ENCODE measurements at regions not wholly inside any gene's neighbourhood (a gene's known extent, or its start where the extent isn't known, plus 50 kb on each side); places are given as distances from the start of the nearest gene placed in this dataset.

DNA sequence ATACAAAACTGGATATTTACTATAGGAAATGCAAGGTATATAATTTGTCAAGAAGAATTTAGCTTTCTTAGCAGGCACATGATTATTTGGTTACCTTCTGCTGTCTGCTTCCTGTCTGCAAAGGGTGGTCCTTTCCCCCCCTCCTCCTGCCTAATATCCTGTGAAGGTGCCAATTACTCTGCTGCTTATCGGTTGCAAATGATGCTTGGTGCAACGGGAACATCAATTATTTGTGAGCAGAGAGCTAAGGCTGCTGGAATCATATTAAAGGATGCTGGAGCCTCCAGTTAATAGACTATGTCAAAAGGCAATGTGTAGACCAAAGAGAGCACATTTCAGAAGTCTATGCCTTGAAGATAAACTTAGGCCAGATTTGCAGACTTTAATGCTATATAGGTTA, 443.7 kb upstream of the ONECUT1 start:
- Histone ChIP-seq H3K27ac (ENCODE audit: low read depth in 2 of 2, low read length in 1 of 2) (no peak overlapping the region), H3K4me3 (ENCODE audit: low read depth in 1 of 2, low read length in 2 of 2) (no peak overlapping the region), H3K36me3 (ENCODE audit: control insufficient read depth in 2 of 2, insufficient read depth in 2 of 2, low read length in 1 of 2) (no peaks in the 10 kb centered on the region), H3K4me1 (ENCODE audit: control insufficient read depth in 2 of 2, insufficient read depth in 2 of 2, low read length in 1 of 2) (no peaks in the 10 kb centered on the region), H3K27me3 (ENCODE audit: control insufficient read depth in 1 of 2, insufficient read depth in 2 of 2, low read length in 2 of 2) (no peaks in the 10 kb centered on the region), H3K9me3 (ENCODE audit: control insufficient read depth in 2 of 2, insufficient read depth in 1 of 2, low read depth in 1 of 2, low read length in 1 of 2) (no peaks in the 10 kb centered on the region)
- 33 to 45% methylated on average over 2 of the region's 2 CpGs for WGBS, 2 donors

DNA sequence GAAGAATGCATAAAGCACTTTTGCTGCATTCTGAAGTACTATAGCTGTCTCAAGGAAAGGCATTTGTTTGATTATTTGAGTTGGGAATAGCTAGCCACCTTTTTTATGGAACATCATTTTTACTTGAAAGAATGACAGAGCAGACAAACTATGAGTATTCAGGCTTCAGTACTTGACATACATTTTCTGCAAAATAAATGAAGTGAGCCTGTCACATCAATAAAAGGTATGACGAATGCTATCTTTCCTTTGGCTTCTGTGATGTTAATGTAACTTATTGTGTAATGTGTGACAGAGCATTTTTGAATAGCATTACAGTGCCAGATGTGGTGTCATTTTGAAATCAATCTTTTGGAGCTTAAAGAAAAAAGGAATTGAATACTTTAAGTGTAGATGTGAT, 440.3 kb upstream of the ONECUT1 start:
- Histone ChIP-seq H3K27me3 (ENCODE audit: control insufficient read depth in 1 of 2, insufficient read depth in 2 of 2, low read length in 2 of 2) (no peaks in the 10 kb centered on the region), H3K27ac (ENCODE audit: low read depth in 2 of 2, low read length in 1 of 2) (no peak overlapping the region), H3K36me3 (ENCODE audit: control insufficient read depth in 2 of 2, insufficient read depth in 2 of 2, low read length in 1 of 2) (no peaks in the 10 kb centered on the region), H3K4me1 (ENCODE audit: control insufficient read depth in 2 of 2, insufficient read depth in 2 of 2, low read length in 1 of 2) (no peaks in the 10 kb centered on the region), H3K9me3 (ENCODE audit: control insufficient read depth in 2 of 2, insufficient read depth in 1 of 2, low read depth in 1 of 2, low read length in 1 of 2) (no peaks in the 10 kb centered on the region), H3K4me3 (ENCODE audit: low read depth in 1 of 2, low read length in 2 of 2) (no peak overlapping the region)
- 16 to 36% methylated on average over 1 of the region's 1 CpG for WGBS, 2 donors

DNA sequence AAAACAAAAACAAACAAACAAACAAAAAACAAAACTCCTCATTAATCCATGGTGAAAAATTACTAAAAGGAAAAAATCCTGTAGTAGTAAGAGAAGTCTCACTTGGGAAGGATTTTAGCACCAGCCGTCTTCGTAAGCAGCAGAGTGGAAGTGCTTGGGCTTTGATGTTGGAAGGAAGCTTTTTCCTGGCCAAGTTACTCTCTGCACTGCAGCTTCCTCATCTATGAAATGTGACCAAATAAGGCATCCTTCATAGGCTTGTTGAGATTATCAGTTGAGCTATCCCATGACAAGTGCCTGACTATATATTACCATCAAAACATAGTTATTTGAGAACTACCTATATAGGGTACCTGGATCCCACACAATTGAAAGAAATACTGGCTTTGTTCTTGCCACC, 436.4 kb upstream of the ONECUT1 start:
- WGBS, 2 donors: 78 to 83% methylated on average over 2 of the region's 2 CpGs
- no peaks in the 10 kb centered on the region for H3K9me3 ChIP-seq (ENCODE audit: control insufficient read depth in 2 of 2, insufficient read depth in 1 of 2, low read depth in 1 of 2, low read length in 1 of 2)
- H3K36me3 ChIP-seq (ENCODE audit: control insufficient read depth in 2 of 2, insufficient read depth in 2 of 2, low read length in 1 of 2): no peaks in the 10 kb centered on the region
- no peaks in the 10 kb centered on the region for H3K4me1 ChIP-seq (ENCODE audit: control insufficient read depth in 2 of 2, insufficient read depth in 2 of 2, low read length in 1 of 2)
- H3K27ac ChIP-seq (ENCODE audit: low read depth in 2 of 2, low read length in 1 of 2): no peak overlapping the region
- no peak overlapping the region for H3K4me3 ChIP-seq (ENCODE audit: low read depth in 1 of 2, low read length in 2 of 2)
- H3K27me3 ChIP-seq (ENCODE audit: control insufficient read depth in 1 of 2, insufficient read depth in 2 of 2, low read length in 2 of 2): no peaks in the 10 kb centered on the region

- no peaks in the 10 kb centered on the region for H3K27me3 ChIP-seq (ENCODE audit: control insufficient read depth in 1 of 2, insufficient read depth in 2 of 2, low read length in 2 of 2)
- no peak overlapping the region for H3K4me3 ChIP-seq (ENCODE audit: low read depth in 1 of 2, low read length in 2 of 2)
- H3K36me3 ChIP-seq (ENCODE audit: control insufficient read depth in 2 of 2, insufficient read depth in 2 of 2, low read length in 1 of 2): no peaks in the 10 kb centered on the region
- WGBS, 2 donors: 68 to 75% methylated on average over 3 of the region's 3 CpGs
- no peaks in the 10 kb centered on the region for H3K4me1 ChIP-seq (ENCODE audit: control insufficient read depth in 2 of 2, insufficient read depth in 2 of 2, low read length in 1 of 2)
- no peaks in the 10 kb centered on the region for H3K9me3 ChIP-seq (ENCODE audit: control insufficient read depth in 2 of 2, insufficient read depth in 1 of 2, low read depth in 1 of 2, low read length in 1 of 2)
- no peak overlapping the region for H3K27ac ChIP-seq (ENCODE audit: low read depth in 2 of 2, low read length in 1 of 2)
Observed at GRCh38 chr15:53225781-53226180, 435.6 kb upstream of the ONECUT1 start.

DNA sequence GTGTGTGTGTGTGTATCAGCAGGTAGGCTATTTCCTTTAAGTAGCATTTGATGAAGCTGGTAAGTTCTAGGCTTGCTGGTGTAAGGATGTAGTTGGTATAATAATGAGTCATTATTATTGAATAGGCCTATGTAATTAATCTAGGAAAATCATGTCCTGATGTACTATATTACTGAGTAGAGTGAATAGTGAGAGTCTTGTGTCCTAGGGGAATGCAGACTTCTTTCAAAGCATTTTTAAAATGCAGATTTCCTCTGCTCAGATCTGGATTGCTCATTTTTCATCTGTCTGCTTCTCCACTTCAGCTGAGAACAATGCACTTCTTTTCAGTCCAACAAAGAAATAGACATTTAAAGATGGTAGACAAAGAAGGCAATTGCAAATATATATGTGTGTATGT, 434.2 kb upstream of the ONECUT1 start:
- no peak overlapping the region for H3K4me3 ChIP-seq (ENCODE audit: low read depth in 1 of 2, low read length in 2 of 2)
- H3K36me3 ChIP-seq (ENCODE audit: control insufficient read depth in 2 of 2, insufficient read depth in 2 of 2, low read length in 1 of 2): no peaks in the 10 kb centered on the region
- no peak overlapping the region for H3K27ac ChIP-seq (ENCODE audit: low read depth in 2 of 2, low read length in 1 of 2)
- no peaks in the 10 kb centered on the region for H3K27me3 ChIP-seq (ENCODE audit: control insufficient read depth in 1 of 2, insufficient read depth in 2 of 2, low read length in 2 of 2)
- no peaks in the 10 kb centered on the region for H3K9me3 ChIP-seq (ENCODE audit: control insufficient read depth in 2 of 2, insufficient read depth in 1 of 2, low read depth in 1 of 2, low read length in 1 of 2)
- no peaks in the 10 kb centered on the region for H3K4me1 ChIP-seq (ENCODE audit: control insufficient read depth in 2 of 2, insufficient read depth in 2 of 2, low read length in 1 of 2)

DNA sequence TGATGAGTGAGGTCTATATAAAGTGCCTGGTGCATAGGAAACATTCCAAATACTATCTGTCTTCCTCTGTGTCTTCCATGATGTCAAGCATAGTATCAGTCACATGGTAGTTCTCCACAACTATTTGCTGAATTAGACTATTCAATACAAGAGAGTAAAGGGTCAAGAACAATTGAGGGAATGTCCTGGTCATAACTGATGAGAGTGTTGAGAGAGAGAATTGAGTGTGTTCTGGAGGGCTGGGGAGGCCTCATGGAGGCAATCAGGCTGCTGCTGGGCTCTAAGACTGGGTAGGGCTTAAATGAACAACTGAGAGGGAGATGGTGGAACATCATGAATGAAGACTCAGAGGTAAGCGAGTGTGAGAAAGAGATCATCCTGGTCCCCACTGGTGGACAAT, 433.7 kb upstream of the ONECUT1 start:
- H3K27me3 ChIP-seq (ENCODE audit: control insufficient read depth in 1 of 2, insufficient read depth in 2 of 2, low read length in 2 of 2): no peaks in the 10 kb centered on the region
- H3K4me3 ChIP-seq (ENCODE audit: low read depth in 1 of 2, low read length in 2 of 2): no peak overlapping the region
- WGBS, 2 donors: 83 to 95% methylated on average over 1 of the region's 1 CpG
- no peaks in the 10 kb centered on the region for H3K4me1 ChIP-seq (ENCODE audit: control insufficient read depth in 2 of 2, insufficient read depth in 2 of 2, low read length in 1 of 2)
- no peak overlapping the region for H3K27ac ChIP-seq (ENCODE audit: low read depth in 2 of 2, low read length in 1 of 2)
- H3K9me3 ChIP-seq (ENCODE audit: control insufficient read depth in 2 of 2, insufficient read depth in 1 of 2, low read depth in 1 of 2, low read length in 1 of 2): no peaks in the 10 kb centered on the region
- H3K36me3 ChIP-seq (ENCODE audit: control insufficient read depth in 2 of 2, insufficient read depth in 2 of 2, low read length in 1 of 2): no peaks in the 10 kb centered on the region

- Histone ChIP-seq H3K4me1 (ENCODE audit: control insufficient read depth in 2 of 2, insufficient read depth in 2 of 2, low read length in 1 of 2) (no peaks in the 10 kb centered on the region), H3K9me3 (ENCODE audit: control insufficient read depth in 2 of 2, insufficient read depth in 1 of 2, low read depth in 1 of 2, low read length in 1 of 2) (no peaks in the 10 kb centered on the region), H3K36me3 (ENCODE audit: control insufficient read depth in 2 of 2, insufficient read depth in 2 of 2, low read length in 1 of 2) (no peaks in the 10 kb centered on the region), H3K4me3 (ENCODE audit: low read depth in 1 of 2, low read length in 2 of 2) (no peak overlapping the region), H3K27me3 (ENCODE audit: control insufficient read depth in 1 of 2, insufficient read depth in 2 of 2, low read length in 2 of 2) (no peaks in the 10 kb centered on the region), H3K27ac (ENCODE audit: low read depth in 2 of 2, low read length in 1 of 2) (no peak overlapping the region)
- WGBS, 2 donors: 67 to 73% methylated on average over 7 of the region's 7 CpGs
Observed at GRCh38 chr15:53218666-53219580, 428.8 kb upstream of the ONECUT1 start.

- 60 to 67% methylated on average over 3 of the region's 3 CpGs for WGBS, 2 donors
- Histone ChIP-seq H3K4me3 (ENCODE audit: low read depth in 1 of 2, low read length in 2 of 2) (no peak overlapping the region), H3K27me3 (ENCODE audit: control insufficient read depth in 1 of 2, insufficient read depth in 2 of 2, low read length in 2 of 2) (no peaks in the 10 kb centered on the region), H3K9me3 (ENCODE audit: control insufficient read depth in 2 of 2, insufficient read depth in 1 of 2, low read depth in 1 of 2, low read length in 1 of 2) (no peaks in the 10 kb centered on the region), H3K36me3 (ENCODE audit: control insufficient read depth in 2 of 2, insufficient read depth in 2 of 2, low read length in 1 of 2) (no peaks in the 10 kb centered on the region), H3K4me1 (ENCODE audit: control insufficient read depth in 2 of 2, insufficient read depth in 2 of 2, low read length in 1 of 2) (no peaks in the 10 kb centered on the region), H3K27ac (ENCODE audit: low read depth in 2 of 2, low read length in 1 of 2) (no peak overlapping the region)
Observed at GRCh38 chr15:53216036-53216435, 425.9 kb upstream of the ONECUT1 start.

DNA sequence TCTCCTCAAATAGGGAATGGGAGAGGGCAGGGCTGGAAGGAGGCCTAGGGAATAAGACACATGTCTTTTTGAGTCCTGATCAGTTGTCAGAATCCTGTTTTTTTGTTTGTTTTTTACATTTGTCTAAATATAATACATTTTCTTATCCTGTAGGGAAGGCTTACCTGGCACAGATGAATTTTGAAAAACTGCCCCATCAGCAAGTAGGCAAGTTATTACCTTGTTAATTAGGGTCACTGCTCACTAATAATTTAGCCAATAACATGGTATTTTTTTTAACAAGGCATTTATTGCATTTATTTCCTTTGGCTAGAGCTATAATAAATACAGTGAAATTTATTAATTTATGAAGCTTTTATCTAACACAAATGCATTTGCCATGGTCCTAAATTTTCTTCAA, 423.2 kb upstream of the ONECUT1 start:
- H3K36me3 ChIP-seq (ENCODE audit: control insufficient read depth in 2 of 2, insufficient read depth in 2 of 2, low read length in 1 of 2): no peaks in the 10 kb centered on the region
- no peak overlapping the region for H3K4me3 ChIP-seq (ENCODE audit: low read depth in 1 of 2, low read length in 2 of 2)
- H3K4me1 ChIP-seq (ENCODE audit: control insufficient read depth in 2 of 2, insufficient read depth in 2 of 2, low read length in 1 of 2): no peaks in the 10 kb centered on the region
- H3K9me3 ChIP-seq (ENCODE audit: control insufficient read depth in 2 of 2, insufficient read depth in 1 of 2, low read depth in 1 of 2, low read length in 1 of 2): no peaks in the 10 kb centered on the region
- H3K27ac ChIP-seq (ENCODE audit: low read depth in 2 of 2, low read length in 1 of 2): no peak overlapping the region
- H3K27me3 ChIP-seq (ENCODE audit: control insufficient read depth in 1 of 2, insufficient read depth in 2 of 2, low read length in 2 of 2): no peaks in the 10 kb centered on the region

DNA sequence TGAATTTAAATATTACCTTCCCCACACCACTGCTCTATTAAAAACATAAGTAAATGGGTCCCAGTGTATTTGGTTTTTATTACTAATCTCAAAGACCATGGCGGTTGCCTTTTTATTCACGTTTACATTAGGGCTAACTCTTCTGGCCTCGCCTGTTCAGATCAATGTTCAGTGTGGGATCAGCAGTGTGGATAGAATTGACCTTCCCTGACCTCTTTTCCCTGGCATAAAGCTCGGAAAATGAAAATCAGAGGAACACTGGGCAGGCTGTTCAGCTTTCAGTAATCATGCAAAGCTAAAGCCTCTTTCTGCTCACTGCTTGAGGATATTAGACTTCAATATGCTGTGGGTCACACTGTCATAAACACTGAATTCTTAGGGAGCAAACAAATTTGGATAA, 422.6 kb upstream of the ONECUT1 start:
- Histone ChIP-seq H3K36me3 (ENCODE audit: control insufficient read depth in 2 of 2, insufficient read depth in 2 of 2, low read length in 1 of 2) (no peaks in the 10 kb centered on the region), H3K27me3 (ENCODE audit: control insufficient read depth in 1 of 2, insufficient read depth in 2 of 2, low read length in 2 of 2) (no peaks in the 10 kb centered on the region), H3K9me3 (ENCODE audit: control insufficient read depth in 2 of 2, insufficient read depth in 1 of 2, low read depth in 1 of 2, low read length in 1 of 2) (no peaks in the 10 kb centered on the region), H3K4me3 (ENCODE audit: low read depth in 1 of 2, low read length in 2 of 2) (no peak overlapping the region), H3K27ac (ENCODE audit: low read depth in 2 of 2, low read length in 1 of 2) (no peak overlapping the region), H3K4me1 (ENCODE audit: control insufficient read depth in 2 of 2, insufficient read depth in 2 of 2, low read length in 1 of 2) (no peaks in the 10 kb centered on the region)
- WGBS, 2 donors: 54 to 65% methylated on average over 4 of the region's 4 CpGs

Data from esophagus (tissue), 2 donors.